Endothelial cell of umbilical vein (primary cell): ENCODE measurements at regions not wholly inside any gene's neighbourhood (a gene's known extent, or its start where the extent isn't known, plus 50 kb on each side); places are given as distances from the start of the nearest gene placed in this dataset.

Source experiments
- BruUV-seq: library from RNA; stranded (reverse); fragments of 400-500 nt; replicated peaks from 2 replicates; lab custom pipeline; 2021; lab: Mats Ljungman, UMichigan
- CTCF ChIA-PET: fragments of 300-600, 350-600 bp; sonication (Branson Sonifier 250); formaldehyde crosslinking; loops from one replicate; lab custom pipeline; 2021; ENCODE audit warnings: antibody characterized with exemption, inconsistent platforms; lab: Charles Lee
- POLR2A ChIA-PET: fragments of 300-600, 350-600 bp; sonication (Branson Sonifier 250); formaldehyde crosslinking; loops from one replicate; lab custom pipeline; 2021; ENCODE audit warnings: antibody characterized with exemption, inconsistent platforms; lab: Charles Lee
- DNase-seq: peaks from one replicate; pipeline ENCODE4 v3.0.0-alpha.2; 2011; ENCODE audit warnings: low read depth, low spot score
- FAIRE-seq: peaks from 2 replicates; lab custom pipeline; 2011; peaks lifted over from hg19 to GRCh38; lab: Jason Lieb, UNC
- H2AFZ ChIP-seq: 2 replicates; pipeline ENCODE4 v1.6.0; 2012; ENCODE audit warnings: low read depth, low read length, control low read depth, inconsistent platforms
- H3K27ac ChIP-seq: 2 replicates; pipeline ENCODE4 v1.5.1; 2011; ENCODE audit warnings: low read depth, mild to moderate bottlenecking, control low read depth, low read length, moderate library complexity; ENCODE audit not compliant: insufficient read depth
- H3K27me3 ChIP-seq, 2 experiments: 2 replicates each; pipeline versions ENCODE4 v1.6.0 to v1.6.1; 2011; ENCODE audit warnings: low read length in 2 of 2, mixed read lengths in 1 of 2; ENCODE audit not compliant: control insufficient read depth in 2 of 2, insufficient read depth in 2 of 2
- H3K36me3 ChIP-seq, 2 experiments: 2 replicates in 1 of 2; 3 replicates in 1 of 2; pipeline ENCODE4 v1.5.1; 2011; ENCODE audit warnings: low read length in 2 of 2, mild to moderate bottlenecking in 1 of 2, moderate library complexity in 1 of 2; ENCODE audit not compliant: control insufficient read depth in 2 of 2, insufficient read depth in 2 of 2; ENCODE audit errors: extremely low read depth in 1 of 2
- H3K4me1 ChIP-seq: 3 replicates; pipeline ENCODE4 v1.5.1; 2011; ENCODE audit warnings: mild to moderate bottlenecking, low read length; ENCODE audit not compliant: control insufficient read depth, insufficient read depth; ENCODE audit errors: extremely low read depth
- H3K4me2 ChIP-seq: 2 replicates; pipeline ENCODE4 v1.6.1; 2011; ENCODE audit warnings: low read length, control low read depth, mixed read lengths; ENCODE audit not compliant: insufficient read depth
- H3K4me3 ChIP-seq, 3 experiments: fragments of 200-600 bp in 1 of 3; sonication (generic), shearing (Covaris generic) in 1 of 3; replicated peaks in 1 of 3; 2 replicates each; pipeline ENCODE4 v1.5.1; 2011 to 2016; ENCODE audit warnings: control low read depth in 3 of 3, low read length in 3 of 3, mild to moderate bottlenecking in 2 of 3, inconsistent platforms in 1 of 3, low read depth in 1 of 3, moderate library complexity in 1 of 3; ENCODE audit not compliant: insufficient read depth in 1 of 3
- H3K79me2 ChIP-seq: 2 replicates; pipeline ENCODE4 v1.6.0; 2012; ENCODE audit warnings: low read length, inconsistent platforms; ENCODE audit not compliant: control insufficient read depth, insufficient read depth
- H3K9ac ChIP-seq: replicated peaks from 2 replicates; pipeline ENCODE3; 2011; ENCODE audit warnings: low read length, control low read depth; ENCODE audit not compliant: insufficient read depth; ENCODE audit errors: extremely low read depth
- H3K9me1 ChIP-seq: replicated peaks from 3 replicates; pipeline ENCODE4 v1.6.0; 2011; ENCODE audit warnings: mild to moderate bottlenecking, low read length; ENCODE audit not compliant: control insufficient read depth, insufficient read depth; ENCODE audit errors: extremely low read depth
- H3K9me3 ChIP-seq: replicated peaks from 2 replicates; pipeline ENCODE4 v1.5.1; 2012; ENCODE audit warnings: low read length, inconsistent platforms; ENCODE audit not compliant: control insufficient read depth, insufficient read depth
- H4K20me1 ChIP-seq: replicated peaks from 2 replicates; pipeline ENCODE3; 2011; ENCODE audit warnings: mild to moderate bottlenecking, low read length; ENCODE audit not compliant: control insufficient read depth, insufficient read depth; ENCODE audit errors: extremely low read depth
- EZH2 ChIP-seq: IDR thresholded peaks from 2 replicates; pipeline ENCODE4 v1.6.1; 2012; ENCODE audit warnings: borderline replicate concordance, low read depth, mild to moderate bottlenecking, moderate library complexity, low read length, inconsistent platforms; ENCODE audit not compliant: severe bottlenecking
- FOS ChIP-seq: IDR thresholded peaks from 2 replicates; pipeline ENCODE4 v1.6.1; 2011; ENCODE audit warnings: mild to moderate bottlenecking, low read length, moderate library complexity, borderline replicate concordance; ENCODE audit not compliant: insufficient read depth
- GATA2 ChIP-seq: IDR thresholded peaks from 2 replicates; pipeline ENCODE4 v1.7.0; 2011; ENCODE audit warnings: low read depth, mild to moderate bottlenecking, moderate library complexity, mixed read lengths, low read length; ENCODE audit not compliant: insufficient read length, insufficient read depth
- JUN ChIP-seq: IDR thresholded peaks from 2 replicates; pipeline ENCODE4 v1.6.1; 2011; ENCODE audit warnings: borderline replicate concordance, low read depth; ENCODE audit not compliant: insufficient read length, insufficient read depth
- MAX ChIP-seq: IDR thresholded peaks from 2 replicates; pipeline ENCODE4 v1.6.1; 2011; ENCODE audit not compliant: insufficient read depth, insufficient read length
- MYC ChIP-seq: IDR thresholded peaks from one replicate; pipeline ENCODE4 v1.6.1; 2011; ENCODE audit warnings: mild to moderate bottlenecking, low read depth, low read length
- POLR2A ChIP-seq: IDR thresholded peaks from 2 replicates; pipeline ENCODE4 v1.6.1; 2012; ENCODE audit warnings: low read depth, mild to moderate bottlenecking, control low read depth, low read length
- POLR2AphosphoS5 ChIP-seq: IDR thresholded peaks from 2 replicates; pipeline ENCODE4 v1.6.1; 2012; ENCODE audit warnings: low read depth, mild to moderate bottlenecking, control low read depth, low read length, moderate library complexity; ENCODE audit not compliant: insufficient read depth
- dilution Hi-C: fragments of 300-500 bp; cut with MboI; formaldehyde crosslinking; loops from one replicate; pipeline ENCODE4 v1.15.0; 2019; ENCODE audit warnings: low sequenced_read_pairs; ENCODE audit not compliant: extremely low pct_ligation_motif_present
- intact Hi-C: fragments of 100-400 bp; cut with micrococcal nuclease; formaldehyde crosslinking; loops from one replicate; pipeline ENCODE4 v1.10.0; 2022
- TF ChIP-seq, protein P1 (sequence below), 2 donors: IDR thresholded peaks; 1 replicate in 1 of 2; 2 replicates in 1 of 2; pipeline ENCODE4 v1.5.1; 2011; ENCODE audit warnings: low read length in 2 of 2, mild to moderate bottlenecking in 2 of 2, moderate library complexity in 2 of 2, control low read depth in 1 of 2, inconsistent platforms in 1 of 2, low read depth in 1 of 2; ENCODE audit not compliant: insufficient read depth in 1 of 2; ENCODE audit errors: extremely low read depth in 1 of 2

- Histone ChIP-seq H4K20me1 (no peaks in the 10 kb centered on the region), H3K79me2 (no peaks in the 10 kb centered on the region), H3K4me3 (no peak overlapping the region), H2AFZ (no peak overlapping the region), H3K4me2 (no peak overlapping the region), H3K4me1 (no peaks in the 10 kb centered on the region), H3K27me3 (no peaks in the 10 kb centered on the region), H3K36me3 (no peaks in the 10 kb centered on the region), H3K27ac (no peak overlapping the region), H3K9ac (no peak overlapping the region), H3K9me3 (no peaks in the 10 kb centered on the region), H3K9me1 (no peaks in the 10 kb centered on the region)
- dilution Hi-C loops (no loop called here), intact Hi-C loops (no loop called here)
- FAIRE-seq (no peak), DNase-seq (no peak)
- POLR2A ChIA-PET: no interaction called here
- TF ChIP-seq POLR2A (no peak), GATA2 (no peak), MAX (no peak), POLR2AphosphoS5 (no peak), JUN (no peak), MYC (no peak), EZH2 (no peak), FOS (no peak)
- TF ChIP-seq, protein P1, sequence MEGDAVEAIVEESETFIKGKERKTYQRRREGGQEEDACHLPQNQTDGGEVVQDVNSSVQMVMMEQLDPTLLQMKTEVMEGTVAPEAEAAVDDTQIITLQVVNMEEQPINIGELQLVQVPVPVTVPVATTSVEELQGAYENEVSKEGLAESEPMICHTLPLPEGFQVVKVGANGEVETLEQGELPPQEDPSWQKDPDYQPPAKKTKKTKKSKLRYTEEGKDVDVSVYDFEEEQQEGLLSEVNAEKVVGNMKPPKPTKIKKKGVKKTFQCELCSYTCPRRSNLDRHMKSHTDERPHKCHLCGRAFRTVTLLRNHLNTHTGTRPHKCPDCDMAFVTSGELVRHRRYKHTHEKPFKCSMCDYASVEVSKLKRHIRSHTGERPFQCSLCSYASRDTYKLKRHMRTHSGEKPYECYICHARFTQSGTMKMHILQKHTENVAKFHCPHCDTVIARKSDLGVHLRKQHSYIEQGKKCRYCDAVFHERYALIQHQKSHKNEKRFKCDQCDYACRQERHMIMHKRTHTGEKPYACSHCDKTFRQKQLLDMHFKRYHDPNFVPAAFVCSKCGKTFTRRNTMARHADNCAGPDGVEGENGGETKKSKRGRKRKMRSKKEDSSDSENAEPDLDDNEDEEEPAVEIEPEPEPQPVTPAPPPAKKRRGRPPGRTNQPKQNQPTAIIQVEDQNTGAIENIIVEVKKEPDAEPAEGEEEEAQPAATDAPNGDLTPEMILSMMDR (IDR thresholded peaks at IDR 0.05; ENCODE audit: extremely low read depth in 1 of 2, insufficient read depth in 1 of 2, low read depth in 1 of 2, low read length in 2 of 2): no peak
- CTCF ChIA-PET: no interaction called here
- BruUV-seq: no TSS peak
These were observed 77.4 kb upstream of the GALNT9 start for GRCh38 chr12:132406493-132407450.
